Astrocyte of the spinal cord (primary cell): ENCODE measurements at regions not wholly inside any gene's neighbourhood (a gene's known extent, or its start where the extent isn't known, plus 50 kb on each side); places are given as distances from the start of the nearest gene placed in this dataset.
A peak's percentile ranks its signal among the peaks of the same experiment; 100 is the strongest.

Experiments used
- DNase-seq: peaks from one replicate; pipeline ENCODE4 v3.0.0; 2011; ENCODE audit warnings: low read depth, low spot score
- H3K4me3 ChIP-seq: 2 replicates; pipeline ENCODE4 v1.5.1; 2011; ENCODE audit warnings: low read depth, mild to moderate bottlenecking, low read length, moderate library complexity
- CTCF ChIP-seq: IDR thresholded peaks from 2 replicates; pipeline ENCODE4 v1.5.1; 2012; ENCODE audit warnings: low read depth, mild to moderate bottlenecking, low read length, inconsistent platforms
- in situ Hi-C: cut with HindIII; loops from 2 replicates; pipeline ENCODE4 v1.10.0; 2017; ENCODE audit warnings: low sequenced_read_pairs

DNA sequence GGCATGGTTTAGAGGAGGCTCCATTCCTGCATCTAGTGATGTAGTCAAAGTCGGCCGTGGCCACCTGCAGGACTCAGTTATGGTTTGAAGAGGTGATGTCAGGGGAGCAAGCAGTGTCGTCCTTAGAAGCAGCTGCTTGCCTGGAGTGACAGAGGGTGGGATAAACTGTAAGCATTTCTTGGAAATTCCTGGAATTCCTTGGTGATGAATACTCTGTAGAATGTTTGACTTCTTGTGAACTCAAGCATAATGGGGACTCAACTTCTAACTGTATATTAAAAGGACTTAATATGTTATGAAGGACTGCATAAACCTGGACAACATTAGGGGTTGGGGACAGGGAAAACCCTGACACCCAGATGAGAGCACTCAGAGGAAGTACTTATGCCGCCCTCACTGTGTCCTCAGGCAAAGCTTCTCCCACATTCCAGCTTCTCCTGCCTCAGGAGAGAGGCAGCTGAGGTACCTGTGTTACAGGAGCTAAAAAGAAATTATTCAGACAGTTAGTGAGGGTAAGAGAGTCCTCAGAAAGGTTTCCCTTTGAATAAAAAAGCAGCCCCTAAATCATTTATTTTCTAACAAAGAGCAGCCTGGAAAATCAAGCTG, 459.9 kb upstream of the CELF4 start:
- H3K4me3 ChIP-seq = no peak overlapping the region
- in situ Hi-C loops = no loop called here
- TF ChIP-seq CTCF = no peak
- DNase-seq = peak; percentile 42

DNA sequence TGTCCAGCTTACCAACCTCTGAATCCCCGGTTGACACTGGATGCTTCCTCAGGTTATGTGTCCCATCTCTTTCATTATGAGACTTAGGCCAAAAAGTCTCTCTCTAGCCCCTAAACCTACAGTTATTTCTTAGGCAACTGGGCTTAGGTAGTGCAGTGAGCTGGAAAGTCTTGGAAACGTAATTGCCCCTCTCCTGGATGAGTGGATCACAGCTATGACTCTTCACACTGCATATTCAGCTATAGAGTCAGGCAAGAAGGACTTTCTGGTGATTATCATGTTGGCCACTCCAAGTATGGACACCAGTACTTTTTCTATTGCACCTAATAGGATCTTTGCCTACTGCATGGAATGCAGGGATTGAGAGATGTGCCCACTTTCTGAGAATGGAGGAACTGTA, 458.3 kb upstream of the CELF4 start:
- H3K4me3 ChIP-seq = no peak overlapping the region
- DNase-seq = no peak
- TF ChIP-seq CTCF = no peak
- in situ Hi-C loops = no loop called here

GRCh38 chr18:38022234-38022633, 456.6 kb upstream of the CELF4 start:
- DNase-seq = no peak
- no peak for TF ChIP-seq CTCF
- no peak overlapping the region for H3K4me3 ChIP-seq
- in situ Hi-C loops = no loop called here

DNA sequence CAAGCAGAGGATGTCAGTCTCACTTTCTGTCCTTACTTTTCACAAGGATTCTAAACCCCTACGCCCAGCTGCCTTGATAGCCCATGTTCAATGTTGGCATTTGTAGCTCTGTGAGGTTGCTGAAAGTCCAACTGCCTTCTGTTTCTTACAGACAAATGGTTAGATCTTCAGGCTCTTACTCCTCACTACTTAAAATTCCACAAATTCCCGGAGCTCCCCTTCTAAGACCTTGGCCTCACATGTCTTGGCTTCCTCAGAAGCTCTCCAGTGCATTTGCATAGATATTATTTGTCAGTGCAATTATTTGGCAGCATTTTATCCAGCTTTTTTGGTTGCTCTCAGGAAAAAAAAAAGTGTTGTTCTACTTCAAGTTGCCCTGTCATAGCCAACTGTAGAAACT, 453.7 kb upstream of the CELF4 start:
- in situ Hi-C loops = no loop called here
- DNase-seq = no peak
- no peak overlapping the region for H3K4me3 ChIP-seq
- TF ChIP-seq CTCF = no peak

DNA sequence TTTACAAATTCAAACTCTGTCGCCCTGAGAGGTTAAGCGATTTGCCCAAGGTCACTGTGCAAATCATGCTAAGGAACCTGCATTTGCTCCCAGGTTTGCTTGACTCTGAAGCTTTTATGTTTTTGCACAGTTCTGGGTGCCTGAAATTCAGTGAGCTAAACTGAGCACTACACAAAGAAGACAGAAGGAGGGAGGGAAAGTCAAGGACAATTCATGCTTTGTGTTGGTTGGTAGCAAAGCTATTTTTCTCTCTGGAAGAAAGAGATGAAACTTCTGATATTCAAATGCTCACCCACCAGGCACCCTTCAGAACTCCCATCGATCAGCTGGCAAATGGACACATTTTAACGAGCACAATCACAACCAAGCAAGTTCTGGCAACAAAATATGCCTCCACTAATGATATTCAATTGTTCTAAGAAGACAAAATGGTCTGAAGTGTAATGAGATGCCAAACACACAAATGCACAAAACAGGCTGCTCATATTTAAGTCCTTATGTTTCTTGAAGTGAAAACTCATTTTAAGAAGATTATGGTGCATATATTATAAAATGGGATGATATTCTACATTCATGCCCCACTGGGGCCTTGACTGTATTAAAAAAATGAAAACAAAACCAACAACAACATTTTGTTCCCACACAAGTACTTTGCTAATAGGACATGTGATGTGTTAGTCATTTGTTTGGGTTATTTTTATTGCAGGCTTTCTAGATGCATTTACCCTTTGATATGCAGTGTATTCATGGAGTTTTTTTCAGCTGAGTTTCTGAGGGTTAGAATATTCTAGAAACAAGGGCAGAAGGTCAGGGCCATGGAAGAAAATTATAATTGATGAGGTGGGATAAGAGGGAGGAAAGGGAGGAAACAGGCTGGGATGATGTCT, 445.6 kb upstream of the CELF4 start:
- H3K4me3 ChIP-seq = no peak overlapping the region
- in situ Hi-C loops = no loop called here
- no peak for DNase-seq
- TF ChIP-seq CTCF = no peak

GRCh38 chr18:38010037-38010436, 444.4 kb upstream of the CELF4 start:
- no peak for DNase-seq
- H3K4me3 ChIP-seq = no peak overlapping the region
- in situ Hi-C loops = no loop called here
- no peak for TF ChIP-seq CTCF
